ENCODE measurements at regions not wholly inside any gene's neighbourhood (a gene's known extent, or its start where the extent isn't known, plus 50 kb on each side); places are given as distances from the start of the nearest gene placed in this dataset.

DNA sequence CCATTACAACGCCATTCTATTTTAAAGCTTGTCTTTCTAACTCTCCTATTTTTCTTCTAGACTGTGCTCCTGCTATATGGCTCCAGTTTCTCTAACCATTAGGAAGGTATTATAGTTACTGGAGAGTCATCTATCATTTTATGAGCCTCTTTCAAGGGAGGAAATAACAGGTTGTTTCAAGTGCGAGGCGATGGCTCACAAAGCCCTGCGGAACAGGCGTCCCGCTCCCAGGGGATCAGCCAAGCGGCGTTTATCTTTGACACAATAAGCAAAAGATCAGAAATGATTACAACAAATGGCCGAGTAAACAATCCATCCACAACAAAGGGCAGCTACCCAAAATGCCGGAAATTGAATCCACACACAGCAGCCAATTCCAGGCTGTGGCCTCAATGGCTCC lies 249.5 kb upstream of the POU3F1 start:
- H3K27ac ChIP-seq (ENCODE audit: low read depth, low read length) = no peak overlapping the region

DNA sequence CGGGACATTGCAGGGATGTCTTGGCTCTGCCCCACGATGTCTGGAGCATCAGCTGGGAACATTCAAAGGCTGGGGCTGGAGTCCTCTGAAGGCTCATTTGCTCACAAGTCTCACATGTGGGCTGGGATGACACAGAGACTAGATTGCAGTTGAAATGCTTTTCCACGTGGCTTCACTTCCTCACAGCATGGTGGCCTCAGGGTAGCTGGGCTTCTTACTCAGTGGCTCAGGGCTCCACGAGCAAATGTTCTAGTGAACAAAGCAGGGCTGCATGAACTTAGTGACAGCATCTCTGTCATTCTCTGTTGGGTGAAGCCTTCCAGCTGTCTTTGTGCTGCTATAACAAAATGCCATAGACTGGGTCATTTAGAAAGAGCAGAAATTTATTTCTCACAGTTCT lies 247.0 kb upstream of the POU3F1 start:
- ATAC-seq (no peak), DNase-seq (ENCODE audit: low read depth, low spot score) (no peak)
- intact Hi-C loops (cut with micrococcal nuclease) = no loop called here
- Histone ChIP-seq H3K27me3 (ENCODE audit: insufficient read depth, low read length) (peaks cover 49% of the 10 kb centered on the region), H3K79me2 (ENCODE audit: insufficient read depth, low read length) (no peaks in the 10 kb centered on the region), H3K9ac (ENCODE audit: low read length) (no peak overlapping the region), H3K27ac (ENCODE audit: low read depth, low read length) (no peak overlapping the region), H3K4me2 (ENCODE audit: low read length) (no peak overlapping the region), H3K9me2 (ENCODE audit: insufficient read depth) (no peaks in the 10 kb centered on the region), H4K20me1 (ENCODE audit: insufficient read depth) (no peaks in the 10 kb centered on the region), H3K4me3 (replicated peaks in 1 of 2; ENCODE audit: low read depth in 1 of 2, low read length in 2 of 2) (no peak overlapping the region), H3K4me1 (ENCODE audit: control insufficient read depth in 1 of 2, insufficient read depth in 2 of 2, low read length in 2 of 2) (no peaks in the 10 kb centered on the region), H3K36me3 (ENCODE audit: control insufficient read depth in 1 of 2, insufficient read depth in 2 of 2, low read length in 2 of 2) (no peaks in the 10 kb centered on the region), H2AFZ (ENCODE audit: low read depth, low read length, poor library complexity, severe bottlenecking) (no peak overlapping the region), H3K9me3 (ENCODE audit: control insufficient read depth in 1 of 2, insufficient read depth in 1 of 2, low read depth in 1 of 2, low read length in 2 of 2) (no peaks in the 10 kb centered on the region)
- CTCF ChIA-PET = no interaction called here
- no TSS peak for BruUV-seq (replicated peaks)
- RAD21 ChIA-PET (ENCODE audit: low non-redundant PET in 1 of 2, low total read pairs in 2 of 2, uncharacterized antibody in 2 of 2, unreplicated experiment in 2 of 2) = no interaction called here
- POLR2A ChIA-PET = no interaction called here
- no peak for TF ChIP-seq EZH2 (IDR thresholded peaks at IDR 0.05)
- TF ChIP-seq RAD21 (IDR thresholded peaks at IDR 0.05; ENCODE audit: low read depth) = no peak
- no peak for TF ChIP-seq FOSL1 (IDR thresholded peaks at IDR 0.05; ENCODE audit: low read depth)
- TF ChIP-seq SIN3A (IDR thresholded peaks at IDR 0.05; ENCODE audit: low read depth) = no peak
- TF ChIP-seq CBX3 (IDR thresholded peaks at IDR 0.05; ENCODE audit: low read depth) = no peak
- no peak for TF ChIP-seq ZNF274 (IDR thresholded peaks at IDR 0.05; ENCODE audit: low read depth, low read length)
- TF ChIP-seq, protein P1, sequence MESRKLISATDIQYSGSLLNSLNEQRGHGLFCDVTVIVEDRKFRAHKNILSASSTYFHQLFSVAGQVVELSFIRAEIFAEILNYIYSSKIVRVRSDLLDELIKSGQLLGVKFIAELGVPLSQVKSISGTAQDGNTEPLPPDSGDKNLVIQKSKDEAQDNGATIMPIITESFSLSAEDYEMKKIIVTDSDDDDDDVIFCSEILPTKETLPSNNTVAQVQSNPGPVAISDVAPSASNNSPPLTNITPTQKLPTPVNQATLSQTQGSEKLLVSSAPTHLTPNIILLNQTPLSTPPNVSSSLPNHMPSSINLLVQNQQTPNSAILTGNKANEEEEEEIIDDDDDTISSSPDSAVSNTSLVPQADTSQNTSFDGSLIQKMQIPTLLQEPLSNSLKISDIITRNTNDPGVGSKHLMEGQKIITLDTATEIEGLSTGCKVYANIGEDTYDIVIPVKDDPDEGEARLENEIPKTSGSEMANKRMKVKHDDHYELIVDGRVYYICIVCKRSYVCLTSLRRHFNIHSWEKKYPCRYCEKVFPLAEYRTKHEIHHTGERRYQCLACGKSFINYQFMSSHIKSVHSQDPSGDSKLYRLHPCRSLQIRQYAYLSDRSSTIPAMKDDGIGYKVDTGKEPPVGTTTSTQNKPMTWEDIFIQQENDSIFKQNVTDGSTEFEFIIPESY (IDR thresholded peaks at IDR 0.05; ENCODE audit: extremely low read depth, insufficient replicate concordance, low read length) = no peak
- TF ChIP-seq JUND (IDR thresholded peaks at IDR 0.05) = no peak
- no peak for TF ChIP-seq EZH2phosphoT487 (IDR thresholded peaks at IDR 0.05; ENCODE audit: borderline replicate concordance)
- no peak for TF ChIP-seq EGR1 (IDR thresholded peaks at IDR 0.05; ENCODE audit: low read depth)
- no peak for TF ChIP-seq CEBPB (IDR thresholded peaks at IDR 0.05; ENCODE audit: low read depth)
- no peak for TF ChIP-seq ZFX (IDR thresholded peaks at IDR 0.05)
- TF ChIP-seq, protein P2, sequence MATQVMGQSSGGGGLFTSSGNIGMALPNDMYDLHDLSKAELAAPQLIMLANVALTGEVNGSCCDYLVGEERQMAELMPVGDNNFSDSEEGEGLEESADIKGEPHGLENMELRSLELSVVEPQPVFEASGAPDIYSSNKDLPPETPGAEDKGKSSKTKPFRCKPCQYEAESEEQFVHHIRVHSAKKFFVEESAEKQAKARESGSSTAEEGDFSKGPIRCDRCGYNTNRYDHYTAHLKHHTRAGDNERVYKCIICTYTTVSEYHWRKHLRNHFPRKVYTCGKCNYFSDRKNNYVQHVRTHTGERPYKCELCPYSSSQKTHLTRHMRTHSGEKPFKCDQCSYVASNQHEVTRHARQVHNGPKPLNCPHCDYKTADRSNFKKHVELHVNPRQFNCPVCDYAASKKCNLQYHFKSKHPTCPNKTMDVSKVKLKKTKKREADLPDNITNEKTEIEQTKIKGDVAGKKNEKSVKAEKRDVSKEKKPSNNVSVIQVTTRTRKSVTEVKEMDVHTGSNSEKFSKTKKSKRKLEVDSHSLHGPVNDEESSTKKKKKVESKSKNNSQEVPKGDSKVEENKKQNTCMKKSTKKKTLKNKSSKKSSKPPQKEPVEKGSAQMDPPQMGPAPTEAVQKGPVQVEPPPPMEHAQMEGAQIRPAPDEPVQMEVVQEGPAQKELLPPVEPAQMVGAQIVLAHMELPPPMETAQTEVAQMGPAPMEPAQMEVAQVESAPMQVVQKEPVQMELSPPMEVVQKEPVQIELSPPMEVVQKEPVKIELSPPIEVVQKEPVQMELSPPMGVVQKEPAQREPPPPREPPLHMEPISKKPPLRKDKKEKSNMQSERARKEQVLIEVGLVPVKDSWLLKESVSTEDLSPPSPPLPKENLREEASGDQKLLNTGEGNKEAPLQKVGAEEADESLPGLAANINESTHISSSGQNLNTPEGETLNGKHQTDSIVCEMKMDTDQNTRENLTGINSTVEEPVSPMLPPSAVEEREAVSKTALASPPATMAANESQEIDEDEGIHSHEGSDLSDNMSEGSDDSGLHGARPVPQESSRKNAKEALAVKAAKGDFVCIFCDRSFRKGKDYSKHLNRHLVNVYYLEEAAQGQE (IDR thresholded peaks at IDR 0.05; ENCODE audit: low read depth) = no peak
- no peak for TF ChIP-seq YY1 (IDR thresholded peaks at IDR 0.05; ENCODE audit: extremely low read depth, insufficient replicate concordance, low read depth, low read length)
- TF ChIP-seq POLR2A (IDR thresholded peaks at IDR 0.05; ENCODE audit: borderline replicate concordance, extremely low read depth, insufficient read depth, insufficient read length) = no peak

More for the DNA sequence above, 249.5 kb upstream of the POU3F1 start:
- ChIA-PET CTCF (no interaction called here), POLR2A (no interaction called here), RAD21 (ENCODE audit: low non-redundant PET in 1 of 2, low total read pairs in 2 of 2, uncharacterized antibody in 2 of 2, unreplicated experiment in 2 of 2) (no interaction called here)
- DNase-seq (ENCODE audit: low read depth, low spot score) = no peak
- Histone ChIP-seq H4K20me1 (ENCODE audit: insufficient read depth) (no peaks in the 10 kb centered on the region), H3K4me1 (ENCODE audit: control insufficient read depth in 1 of 2, insufficient read depth in 2 of 2, low read length in 2 of 2) (no peaks in the 10 kb centered on the region), H2AFZ (ENCODE audit: low read depth, low read length, poor library complexity, severe bottlenecking) (no peak overlapping the region), H3K79me2 (ENCODE audit: insufficient read depth, low read length) (no peaks in the 10 kb centered on the region), H3K4me2 (ENCODE audit: low read length) (no peak overlapping the region), H3K9ac (ENCODE audit: low read length) (no peak overlapping the region), H3K9me3 (ENCODE audit: control insufficient read depth in 1 of 2, insufficient read depth in 1 of 2, low read depth in 1 of 2, low read length in 2 of 2) (no peaks in the 10 kb centered on the region), H3K4me3 (replicated peaks in 1 of 2; ENCODE audit: low read depth in 1 of 2, low read length in 2 of 2) (no peak overlapping the region), H3K36me3 (ENCODE audit: control insufficient read depth in 1 of 2, insufficient read depth in 2 of 2, low read length in 2 of 2) (no peaks in the 10 kb centered on the region), H3K27me3 (ENCODE audit: insufficient read depth, low read length) (peaks cover 55% of the 10 kb centered on the region), H3K9me2 (ENCODE audit: insufficient read depth) (no peaks in the 10 kb centered on the region)
- intact Hi-C loops (cut with micrococcal nuclease) = no loop called here
- no TSS peak for BruUV-seq (replicated peaks)
- TF ChIP-seq EZH2 (IDR thresholded peaks at IDR 0.05) (no peak), YY1 (IDR thresholded peaks at IDR 0.05; ENCODE audit: extremely low read depth, insufficient replicate concordance, low read depth, low read length) (no peak), SP1 (IDR thresholded peaks at IDR 0.05; ENCODE audit: low read depth) (no peak)
- ATAC-seq = no peak
